ENCODE measurements at regions not wholly inside any gene's neighbourhood (a gene's known extent, or its start where the extent isn't known, plus 50 kb on each side); places are given as distances from the start of the nearest gene placed in this dataset.

- TF ChIP-seq EZH2phosphoT487 (IDR thresholded peaks at IDR 0.05; ENCODE audit: insufficient read depth, low read depth) (no peak), EZH2 (IDR thresholded peaks at IDR 0.05; ENCODE audit: insufficient read depth, poor library complexity, severe bottlenecking) (no peak)
Measured at GRCh38 chr4:55765070-55765469, 54.5 kb upstream of the EXOC1L start.
